Ovary (tissue), 3 donors: ENCODE measurements at regions not wholly inside any gene's neighbourhood (a gene's known extent, or its start where the extent isn't known, plus 50 kb on each side); places are given as distances from the start of the nearest gene placed in this dataset.

Experiments
- EP300 ChIP-seq: sonication (generic); formaldehyde crosslinking; IDR thresholded peaks from one replicate; pipeline ENCODE4 v1.6.1; 2017; ENCODE audit warnings: antibody characterized with exemption
- POLR2A ChIP-seq: fragments of 450-650 bp; IDR thresholded peaks from one replicate; pipeline ENCODE4 v1.6.1; 2017; ENCODE audit warnings: antibody characterized with exemption, mild to moderate bottlenecking, moderate library complexity
- TF ChIP-seq, protein P1 (sequence below), 3 donors: fragments of 450-650 bp in 2 of 3; fragments of 200-600 bp in 1 of 3; IDR thresholded peaks; one replicate each; pipeline versions ENCODE4 v1.5.1 to v1.8.0; 2016 to 2022; ENCODE audit warnings: antibody characterized with exemption in 3 of 3, mild to moderate bottlenecking in 1 of 3
- donor health status: DM: no; HTN: no; CAD: no.

DNA sequence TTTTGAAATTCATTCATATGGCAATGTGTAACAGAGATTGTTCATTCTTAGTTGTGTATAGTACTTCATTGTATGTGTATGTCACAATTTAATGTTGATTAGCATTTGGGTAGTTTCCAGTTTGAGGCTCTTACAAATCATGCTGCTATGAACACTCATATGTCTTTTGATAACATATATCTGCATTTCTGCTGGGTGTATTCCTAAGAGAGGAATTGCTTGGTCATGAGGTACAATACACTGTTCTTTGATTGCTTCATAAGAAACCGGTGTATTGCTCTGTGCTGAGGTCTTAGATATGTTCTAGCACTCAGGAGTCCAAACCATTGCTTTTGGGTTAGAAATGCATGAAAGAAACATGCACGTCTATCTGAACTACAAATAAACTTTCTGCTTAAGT lies 492.9 kb upstream of the JAG1 start:
- TF ChIP-seq, protein P1, sequence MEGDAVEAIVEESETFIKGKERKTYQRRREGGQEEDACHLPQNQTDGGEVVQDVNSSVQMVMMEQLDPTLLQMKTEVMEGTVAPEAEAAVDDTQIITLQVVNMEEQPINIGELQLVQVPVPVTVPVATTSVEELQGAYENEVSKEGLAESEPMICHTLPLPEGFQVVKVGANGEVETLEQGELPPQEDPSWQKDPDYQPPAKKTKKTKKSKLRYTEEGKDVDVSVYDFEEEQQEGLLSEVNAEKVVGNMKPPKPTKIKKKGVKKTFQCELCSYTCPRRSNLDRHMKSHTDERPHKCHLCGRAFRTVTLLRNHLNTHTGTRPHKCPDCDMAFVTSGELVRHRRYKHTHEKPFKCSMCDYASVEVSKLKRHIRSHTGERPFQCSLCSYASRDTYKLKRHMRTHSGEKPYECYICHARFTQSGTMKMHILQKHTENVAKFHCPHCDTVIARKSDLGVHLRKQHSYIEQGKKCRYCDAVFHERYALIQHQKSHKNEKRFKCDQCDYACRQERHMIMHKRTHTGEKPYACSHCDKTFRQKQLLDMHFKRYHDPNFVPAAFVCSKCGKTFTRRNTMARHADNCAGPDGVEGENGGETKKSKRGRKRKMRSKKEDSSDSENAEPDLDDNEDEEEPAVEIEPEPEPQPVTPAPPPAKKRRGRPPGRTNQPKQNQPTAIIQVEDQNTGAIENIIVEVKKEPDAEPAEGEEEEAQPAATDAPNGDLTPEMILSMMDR (IDR thresholded peaks at IDR 0.05): no peak
- TF ChIP-seq EP300 (no peak), POLR2A (no peak)
